ENCODE measurements at regions not wholly inside any gene's neighbourhood (a gene's known extent, or its start where the extent isn't known, plus 50 kb on each side); places are given as distances from the start of the nearest gene placed in this dataset.
"Not testable (repeated sequence)": the region's sequence is repeated elsewhere in the genome, so short reads cannot be mapped to it uniquely, and the experiment has no call there.

- DNase-seq (ENCODE audit: low spot score): no peak
These were observed 546.9 kb upstream of the C9orf72 start for GRCh38 chr9:28120184-28120583.

- no peak for DNase-seq (ENCODE audit: low spot score)
These were observed 547.3 kb upstream of the C9orf72 start for GRCh38 chr9:28120626-28121025.

- no peak for DNase-seq (ENCODE audit: low spot score)
These were observed 548.1 kb upstream of the C9orf72 start for GRCh38 chr9:28121366-28121765.

GRCh38 chr9:28124917-28125316 is 551.6 kb upstream of the C9orf72 start:
- no peak for DNase-seq (ENCODE audit: low spot score)

GRCh38 chr9:28127101-28127500 is 553.8 kb upstream of the C9orf72 start:
- DNase-seq (ENCODE audit: low spot score): no peak

- DNase-seq (ENCODE audit: low spot score): no peak
These were observed 561.2 kb upstream of the C9orf72 start for GRCh38 chr9:28134446-28134976.

- DNase-seq (ENCODE audit: low spot score): no peak
These were observed 562.3 kb upstream of the C9orf72 start for GRCh38 chr9:28135549-28135948.

- no peak for DNase-seq (ENCODE audit: low spot score)
These were observed 562.8 kb upstream of the C9orf72 start for GRCh38 chr9:28136113-28136512.

GRCh38 chr9:28147430-28147829 is 574.1 kb upstream of the C9orf72 start:
- not testable (repeated sequence) for DNase-seq (ENCODE audit: low spot score)

GRCh38 chr9:28147923-28148597 is 574.8 kb upstream of the C9orf72 start:
- not testable (repeated sequence) for DNase-seq (ENCODE audit: low spot score)

GRCh38 chr9:28149361-28150050 is 576.2 kb upstream of the C9orf72 start:
- not testable (repeated sequence) for DNase-seq (ENCODE audit: low spot score)

- DNase-seq (ENCODE audit: low spot score): no peak
These were observed 581.8 kb upstream of the C9orf72 start for GRCh38 chr9:28155067-28155466.

- DNase-seq (ENCODE audit: low spot score): no peak
These were observed 582.4 kb upstream of the C9orf72 start for GRCh38 chr9:28155671-28156070.

GRCh38 chr9:28158451-28158850 is 585.2 kb upstream of the C9orf72 start:
- no peak for DNase-seq (ENCODE audit: low spot score)

- no peak for DNase-seq (ENCODE audit: low spot score)
These were observed 590.3 kb upstream of the C9orf72 start for GRCh38 chr9:28163619-28164018.

GRCh38 chr9:28166179-28166578 is 592.9 kb upstream of the C9orf72 start:
- no peak for DNase-seq (ENCODE audit: low spot score)

- no peak for DNase-seq (ENCODE audit: low spot score)
These were observed 603.9 kb upstream of the C9orf72 start for GRCh38 chr9:28177142-28177541.

- DNase-seq (ENCODE audit: low spot score): no peak
These were observed 604.6 kb upstream of the C9orf72 start for GRCh38 chr9:28177925-28178324.

- no peak for DNase-seq (ENCODE audit: low spot score)
These were observed 606.6 kb upstream of the C9orf72 start for GRCh38 chr9:28179893-28180292.

- DNase-seq (ENCODE audit: low spot score): no peak
These were observed 617.7 kb upstream of the C9orf72 start for GRCh38 chr9:28190981-28191380.

GRCh38 chr9:28197653-28198052 is 624.4 kb upstream of the C9orf72 start:
- no peak for DNase-seq (ENCODE audit: low spot score)

- no peak for DNase-seq (ENCODE audit: low spot score)
These were observed 629.8 kb upstream of the C9orf72 start for GRCh38 chr9:28203036-28203435.

GRCh38 chr9:28206280-28206679 is 633.0 kb upstream of the C9orf72 start:
- no peak for DNase-seq (ENCODE audit: low spot score)

GRCh38 chr9:28207657-28208056 is 634.4 kb upstream of the C9orf72 start:
- DNase-seq (ENCODE audit: low spot score): no peak
